ENCODE measurements at regions not wholly inside any gene's neighbourhood (a gene's known extent, or its start where the extent isn't known, plus 50 kb on each side); places are given as distances from the start of the nearest gene placed in this dataset.

DNA sequence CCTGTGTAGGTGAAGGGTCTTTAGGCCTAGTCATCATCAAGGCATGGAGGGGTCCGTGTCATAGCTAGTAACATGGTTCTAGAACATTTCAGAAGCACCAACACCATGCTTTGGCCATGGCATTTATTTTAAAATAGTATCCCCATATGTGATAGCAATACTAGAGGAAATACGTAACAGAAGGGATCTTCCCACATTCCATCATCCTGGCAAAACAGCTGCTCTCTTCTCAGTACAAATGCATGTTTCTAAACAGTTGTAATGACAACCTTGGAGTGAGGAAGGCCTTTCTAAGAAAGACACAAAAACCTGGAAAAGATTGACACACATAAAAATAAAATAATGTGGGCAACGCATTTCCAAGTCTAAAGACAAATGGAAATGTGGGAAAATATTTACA, 97.6 kb downstream of the GADD45G start:
- no peak for TF ChIP-seq POLR2A (IDR thresholded peaks at IDR 0.05)
- TF ChIP-seq, protein P1, sequence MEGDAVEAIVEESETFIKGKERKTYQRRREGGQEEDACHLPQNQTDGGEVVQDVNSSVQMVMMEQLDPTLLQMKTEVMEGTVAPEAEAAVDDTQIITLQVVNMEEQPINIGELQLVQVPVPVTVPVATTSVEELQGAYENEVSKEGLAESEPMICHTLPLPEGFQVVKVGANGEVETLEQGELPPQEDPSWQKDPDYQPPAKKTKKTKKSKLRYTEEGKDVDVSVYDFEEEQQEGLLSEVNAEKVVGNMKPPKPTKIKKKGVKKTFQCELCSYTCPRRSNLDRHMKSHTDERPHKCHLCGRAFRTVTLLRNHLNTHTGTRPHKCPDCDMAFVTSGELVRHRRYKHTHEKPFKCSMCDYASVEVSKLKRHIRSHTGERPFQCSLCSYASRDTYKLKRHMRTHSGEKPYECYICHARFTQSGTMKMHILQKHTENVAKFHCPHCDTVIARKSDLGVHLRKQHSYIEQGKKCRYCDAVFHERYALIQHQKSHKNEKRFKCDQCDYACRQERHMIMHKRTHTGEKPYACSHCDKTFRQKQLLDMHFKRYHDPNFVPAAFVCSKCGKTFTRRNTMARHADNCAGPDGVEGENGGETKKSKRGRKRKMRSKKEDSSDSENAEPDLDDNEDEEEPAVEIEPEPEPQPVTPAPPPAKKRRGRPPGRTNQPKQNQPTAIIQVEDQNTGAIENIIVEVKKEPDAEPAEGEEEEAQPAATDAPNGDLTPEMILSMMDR (IDR thresholded peaks at IDR 0.05) = no peak
